HepG2 (cell line): ENCODE measurements at regions not wholly inside any gene's neighbourhood (a gene's known extent, or its start where the extent isn't known, plus 50 kb on each side); places are given as distances from the start of the nearest gene placed in this dataset.

Experiments used
- ATAC-seq: fragments of 200-7000 bp; cut with Tn5 transposase; 3 replicates; pipeline ENCODE4 v1.9.1; 2020; ENCODE audit warnings: mild to moderate bottlenecking, moderate library complexity
- BruUV-seq: library from RNA; stranded (reverse); fragments of 400-500 nt; replicated peaks from 2 replicates; lab custom pipeline; 2021; lab: Mats Ljungman, UMichigan
- CTCF ChIA-PET: fragments of 300-600 bp; formaldehyde crosslinking; extraction: SDS; loops from one replicate; lab custom pipeline; 2021; ENCODE audit warnings: low total read pairs, inconsistent platforms, low intra/inter-chr PET ratio; lab: Yijun Ruan, JAX
- POLR2A ChIA-PET: fragments of 350-600 bp; sonication (Branson Sonifier 250); formaldehyde crosslinking; loops from one replicate; lab custom pipeline; 2020; ENCODE audit warnings: antibody characterized with exemption, inconsistent platforms; lab: Yijun Ruan, JAX
- DNase-seq: peaks from one replicate; pipeline ENCODE4 v3.0.0-alpha.2; 2015; ENCODE audit warnings: low spot score
- FAIRE-seq: peaks from 3 replicates; lab custom pipeline; 2011; peaks lifted over from hg19 to GRCh38; lab: Jason Lieb, UNC
- H2AFZ ChIP-seq: one replicate; pipeline ENCODE4 v1.6.1; 2011; ENCODE audit warnings: low read length, inconsistent platforms
- H3K27ac ChIP-seq: fragments of 300-600 bp; 3 replicates; pipeline ENCODE4 v1.8.0; 2011; ENCODE audit warnings: mixed run types, mild to moderate bottlenecking, mixed read lengths, low read length, inconsistent platforms; ENCODE audit not compliant: insufficient read depth; ENCODE audit errors: extremely low read length
- H3K27me3 ChIP-seq, 2 experiments: fragments of 200-600 bp in 1 of 2; 2 replicates in 1 of 2; 3 replicates in 1 of 2; pipeline versions ENCODE4 v1.6.0 to v1.8.0; 2011; ENCODE audit warnings: low read length in 2 of 2, mild to moderate bottlenecking in 2 of 2, moderate library complexity in 2 of 2, inconsistent platforms in 1 of 2; ENCODE audit not compliant: insufficient read depth in 2 of 2, control insufficient read depth in 1 of 2
- H3K36me3 ChIP-seq, 2 experiments: fragments of 200-600 bp in 1 of 2; replicated peaks in 1 of 2; 2 replicates in 1 of 2; 3 replicates in 1 of 2; pipeline versions ENCODE4 v1.5.1 to v1.8.0; 2011; ENCODE audit warnings: low read length in 2 of 2, inconsistent platforms in 1 of 2; ENCODE audit not compliant: insufficient read depth in 2 of 2, control insufficient read depth in 1 of 2
- H3K4me1 ChIP-seq: 2 replicates; pipeline ENCODE4 v1.5.1; 2012; ENCODE audit warnings: low read length, inconsistent platforms; ENCODE audit not compliant: insufficient read depth
- H3K4me2 ChIP-seq: 2 replicates; pipeline ENCODE4 v1.6.0; 2011; ENCODE audit warnings: low read depth, low read length, inconsistent platforms
- H3K4me3 ChIP-seq, 3 experiments: fragments of 200-600 bp in 1 of 3; sonication (generic), shearing (Covaris generic) in 1 of 3; replicated peaks in 1 of 3; 2 replicates each; pipeline ENCODE4 v1.5.1; 2011 to 2016; ENCODE audit warnings: low read length in 3 of 3, inconsistent platforms in 2 of 3, low read depth in 2 of 3, mild to moderate bottlenecking in 2 of 3, control low read depth in 1 of 3, mixed read lengths in 1 of 3; ENCODE audit not compliant: insufficient read depth in 1 of 3
- H3K79me2 ChIP-seq: one replicate; pipeline ENCODE4 v1.6.1; 2011; ENCODE audit warnings: low read length, inconsistent platforms; ENCODE audit not compliant: insufficient read depth
- H3K9ac ChIP-seq: 2 replicates; pipeline ENCODE4 v1.6.0; 2011; ENCODE audit warnings: mild to moderate bottlenecking, low read depth, low read length, inconsistent platforms; ENCODE audit not compliant: insufficient read depth
- H3K9me3 ChIP-seq: 2 replicates; pipeline ENCODE4 v1.5.1; 2012; ENCODE audit warnings: mild to moderate bottlenecking, low read length
- H4K20me1 ChIP-seq: 2 replicates; pipeline ENCODE4 v1.6.0; 2011; ENCODE audit warnings: inconsistent platforms, mild to moderate bottlenecking, low read length, moderate library complexity; ENCODE audit not compliant: insufficient read depth
- AGO1 ChIP-seq: fragments of 200-400 bp; formaldehyde crosslinking; IDR thresholded peaks from 2 replicates; pipeline ENCODE4 v1.6.1; 2017; ENCODE audit warnings: mild to moderate bottlenecking, low read depth, low read length, moderate library complexity; ENCODE audit not compliant: poor library complexity, severe bottlenecking
- CBX1 ChIP-seq: IDR thresholded peaks from one replicate; pipeline ENCODE4 v1.6.1; 2016; ENCODE audit warnings: antibody characterized with exemption, low read depth
- CREB1 ChIP-seq, 2 experiments: fragments of 450-650 bp in 1 of 2; IDR thresholded peaks; 2 replicates each; pipeline ENCODE4 v1.6.1; 2016 to 2017; ENCODE audit warnings: control low read depth in 1 of 2, mild to moderate bottlenecking in 1 of 2, missing compliant biosample characterization in 1 of 2, missing genetic modification characterization in 1 of 2
- HDAC2 ChIP-seq: sonication (generic); formaldehyde crosslinking; IDR thresholded peaks from 2 replicates; pipeline ENCODE4 v1.4.0; 2020; ENCODE audit warnings: missing genetic modification reagents
- HNF4G ChIP-seq, 2 experiments: sonication (generic) in 1 of 2; formaldehyde crosslinking in 1 of 2; IDR thresholded peaks; 2 replicates each; pipeline versions ENCODE4 v1.4.0 to v1.6.1; 2011 to 2020; ENCODE audit warnings: borderline replicate concordance in 2 of 2, low read depth in 2 of 2, mild to moderate bottlenecking in 2 of 2, low read length in 1 of 2, missing genetic modification reagents in 1 of 2, moderate library complexity in 1 of 2
- NKX3-1 ChIP-seq: sonication (generic); formaldehyde crosslinking; IDR thresholded peaks from 2 replicates; pipeline ENCODE4 v1.5.0; 2020; ENCODE audit warnings: missing genetic modification reagents
- PHF8 ChIP-seq: sonication (generic); formaldehyde crosslinking; IDR thresholded peaks from 2 replicates; pipeline ENCODE4 v1.5.0; 2020; ENCODE audit warnings: missing genetic modification reagents
- SALL1 ChIP-seq: sonication (generic); formaldehyde crosslinking; IDR thresholded peaks from 2 replicates; pipeline ENCODE4 v1.8.0; 2022; ENCODE audit warnings: mild to moderate bottlenecking, missing genetic modification reagents
- TAF1 ChIP-seq: sonication (generic); formaldehyde crosslinking; IDR thresholded peaks from 2 replicates; pipeline ENCODE4 v1.4.0; 2020; ENCODE audit warnings: missing genetic modification reagents
- TCF12 ChIP-seq, 2 experiments: fragments of 450-650 bp in 1 of 2; sonication (generic) in 1 of 2; formaldehyde crosslinking in 1 of 2; IDR thresholded peaks; 2 replicates each; pipeline versions ENCODE4 v1.6.1 to v1.8.0; 2017 to 2022; ENCODE audit warnings: antibody characterized with exemption in 1 of 2, mild to moderate bottlenecking in 1 of 2, missing genetic modification reagents in 1 of 2, moderate library complexity in 1 of 2
- TSC22D2 ChIP-seq: sonication (generic); formaldehyde crosslinking; IDR thresholded peaks from 2 replicates; pipeline ENCODE4 v1.5.1; 2020; ENCODE audit warnings: missing genetic modification reagents, mild to moderate bottlenecking, borderline replicate concordance
- ZNF292 ChIP-seq: sonication (generic); formaldehyde crosslinking; IDR thresholded peaks from 2 replicates; pipeline ENCODE4 v1.8.1; 2022; ENCODE audit warnings: mild to moderate bottlenecking, low read depth, missing genetic modification reagents, borderline replicate concordance
- ZNF550 ChIP-seq: sonication (generic); formaldehyde crosslinking; IDR thresholded peaks from 2 replicates; pipeline ENCODE4 v1.4.0; 2020; ENCODE audit warnings: mild to moderate bottlenecking, missing genetic modification reagents, borderline replicate concordance
- ZNF766 ChIP-seq: sonication (generic); formaldehyde crosslinking; IDR thresholded peaks from 2 replicates; pipeline ENCODE4 v1.5.0; 2020; ENCODE audit warnings: missing genetic modification reagents, borderline replicate concordance
- ZNF878 ChIP-seq: sonication (generic); formaldehyde crosslinking; IDR thresholded peaks from 2 replicates; pipeline ENCODE4 v1.8.1; 2023; ENCODE audit warnings: mild to moderate bottlenecking, missing genetic modification reagents, moderate library complexity
- WGBS: methylation state at CpG from one replicate; pipeline ENCODE4 v1.1.6; 2017; ENCODE audit warnings: low lambda C conversion rate; 5-methylcytosine and 5-hydroxymethylcytosine counted together
- in situ Hi-C: cut with HindIII; loops from 2 replicates; pipeline ENCODE4 v1.10.0; 2017; ENCODE audit warnings: low pct_unique_long_range_greater_than_20kb; ENCODE audit not compliant: extremely low pct_ligation_motif_present
- intact Hi-C: fragments of 100-400 bp; cut with micrococcal nuclease; formaldehyde crosslinking; loops from one replicate; pipeline ENCODE4 v1.10.0; 2022; ENCODE audit not compliant: unreplicated experiment
- TF ChIP-seq, protein P1 (sequence below): sonication (generic); formaldehyde crosslinking; conservative IDR thresholded peaks from 2 replicates; pipeline ENCODE4 v1.8.0; 2022; ENCODE audit warnings: mild to moderate bottlenecking, moderate library complexity, missing genetic modification reagents
- TF ChIP-seq, protein P2 (sequence below), 2 experiments: fragments of 450-650 bp in 1 of 2; sonication (generic) in 1 of 2; formaldehyde crosslinking; IDR thresholded peaks; 2 replicates each; pipeline versions ENCODE4 v1.5.0 to v1.8.0; 2020 to 2022; ENCODE audit warnings: mild to moderate bottlenecking in 1 of 2, missing genetic modification reagents in 1 of 2
- TF ChIP-seq, protein P3 (sequence below): sonication (generic); formaldehyde crosslinking; IDR thresholded peaks from 2 replicates; pipeline ENCODE4 v1.4.0; 2020; ENCODE audit warnings: missing genetic modification reagents

DNA sequence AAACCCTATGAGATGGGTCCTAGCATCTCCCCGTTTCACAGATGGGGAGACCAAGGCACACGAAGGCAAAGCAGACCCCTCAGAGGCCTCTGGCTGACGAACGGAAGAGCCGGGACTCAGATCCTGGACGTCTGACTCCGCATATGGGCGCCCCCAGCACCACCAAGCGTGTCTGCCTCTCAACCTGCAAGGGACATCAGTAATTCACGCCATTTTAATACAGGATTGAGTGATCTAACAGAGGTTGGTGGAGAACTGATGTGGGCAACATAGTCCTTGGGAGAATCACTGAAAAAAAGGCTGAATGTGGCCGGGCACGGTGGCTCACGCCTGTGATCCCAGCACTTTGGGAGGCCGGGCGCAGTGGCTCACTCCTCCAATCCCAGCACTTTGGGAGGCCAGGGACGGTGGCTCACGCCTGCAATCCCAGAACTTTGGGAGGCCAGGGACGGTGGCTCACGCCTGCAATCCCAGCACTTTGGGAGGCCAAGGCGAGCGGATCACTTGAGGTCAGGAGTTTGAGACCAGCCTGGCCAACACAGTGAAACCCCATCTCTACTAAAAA is 206.6 kb downstream of the DLL1 start:
- FAIRE-seq, result no peak
- no peaks in the 10 kb centered on the region for H3K79me2 ChIP-seq
- no peak for ATAC-seq
- H3K4me3 ChIP-seq, result no peak overlapping the region
- in situ Hi-C loops (no loop called here), intact Hi-C loops (no loop called here)
- no peak for TF ChIP-seq TCF12 (IDR thresholded peaks at IDR 0.05)
- no peak for TF ChIP-seq TCF12 (CRISPR knock-in tag; IDR thresholded peaks at IDR 0.05)
- no peak for TF ChIP-seq ZNF766 (CRISPR knock-in tag)
- TF ChIP-seq, protein P1, sequence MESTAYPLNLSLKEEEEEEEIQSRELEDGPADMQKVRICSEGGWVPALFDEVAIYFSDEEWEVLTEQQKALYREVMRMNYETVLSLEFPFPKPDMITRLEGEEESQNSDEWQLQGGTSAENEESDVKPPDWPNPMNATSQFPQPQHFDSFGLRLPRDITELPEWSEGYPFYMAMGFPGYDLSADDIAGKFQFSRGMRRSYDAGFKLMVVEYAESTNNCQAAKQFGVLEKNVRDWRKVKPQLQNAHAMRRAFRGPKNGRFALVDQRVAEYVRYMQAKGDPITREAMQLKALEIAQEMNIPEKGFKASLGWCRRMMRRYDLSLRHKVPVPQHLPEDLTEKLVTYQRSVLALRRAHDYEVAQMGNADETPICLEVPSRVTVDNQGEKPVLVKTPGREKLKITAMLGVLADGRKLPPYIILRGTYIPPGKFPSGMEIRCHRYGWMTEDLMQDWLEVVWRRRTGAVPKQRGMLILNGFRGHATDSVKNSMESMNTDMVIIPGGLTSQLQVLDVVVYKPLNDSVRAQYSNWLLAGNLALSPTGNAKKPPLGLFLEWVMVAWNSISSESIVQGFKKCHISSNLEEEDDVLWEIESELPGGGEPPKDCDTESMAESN (CRISPR knock-in tag), result no peak
- no peak for TF ChIP-seq PHF8 (CRISPR knock-in tag)
- TF ChIP-seq, protein P2, sequence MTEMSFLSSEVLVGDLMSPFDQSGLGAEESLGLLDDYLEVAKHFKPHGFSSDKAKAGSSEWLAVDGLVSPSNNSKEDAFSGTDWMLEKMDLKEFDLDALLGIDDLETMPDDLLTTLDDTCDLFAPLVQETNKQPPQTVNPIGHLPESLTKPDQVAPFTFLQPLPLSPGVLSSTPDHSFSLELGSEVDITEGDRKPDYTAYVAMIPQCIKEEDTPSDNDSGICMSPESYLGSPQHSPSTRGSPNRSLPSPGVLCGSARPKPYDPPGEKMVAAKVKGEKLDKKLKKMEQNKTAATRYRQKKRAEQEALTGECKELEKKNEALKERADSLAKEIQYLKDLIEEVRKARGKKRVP (CRISPR knock-in tag; IDR thresholded peaks at IDR 0.05), result no peak
- TF ChIP-seq TSC22D2 (CRISPR knock-in tag), result no peak
- no peak for TF ChIP-seq CREB1 (IDR thresholded peaks at IDR 0.05)
- no peak for TF ChIP-seq CREB1 (CRISPR knock-in tag; IDR thresholded peaks at IDR 0.05)
- TF ChIP-seq, protein P3, sequence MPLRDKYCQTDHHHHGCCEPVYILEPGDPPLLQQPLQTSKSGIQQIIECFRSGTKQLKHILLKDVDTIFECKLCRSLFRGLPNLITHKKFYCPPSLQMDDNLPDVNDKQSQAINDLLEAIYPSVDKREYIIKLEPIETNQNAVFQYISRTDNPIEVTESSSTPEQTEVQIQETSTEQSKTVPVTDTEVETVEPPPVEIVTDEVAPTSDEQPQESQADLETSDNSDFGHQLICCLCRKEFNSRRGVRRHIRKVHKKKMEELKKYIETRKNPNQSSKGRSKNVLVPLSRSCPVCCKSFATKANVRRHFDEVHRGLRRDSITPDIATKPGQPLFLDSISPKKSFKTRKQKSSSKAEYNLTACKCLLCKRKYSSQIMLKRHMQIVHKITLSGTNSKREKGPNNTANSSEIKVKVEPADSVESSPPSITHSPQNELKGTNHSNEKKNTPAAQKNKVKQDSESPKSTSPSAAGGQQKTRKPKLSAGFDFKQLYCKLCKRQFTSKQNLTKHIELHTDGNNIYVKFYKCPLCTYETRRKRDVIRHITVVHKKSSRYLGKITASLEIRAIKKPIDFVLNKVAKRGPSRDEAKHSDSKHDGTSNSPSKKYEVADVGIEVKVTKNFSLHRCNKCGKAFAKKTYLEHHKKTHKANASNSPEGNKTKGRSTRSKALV, result no peak
- TF ChIP-seq HDAC2 (CRISPR knock-in tag), result no peak
- no peak for TF ChIP-seq TAF1 (CRISPR knock-in tag)
- no peak for TF ChIP-seq ZNF292
- TF ChIP-seq SALL1 (CRISPR knock-in tag), result no peak
- no peak for TF ChIP-seq ZNF550 (CRISPR knock-in tag)
- TF ChIP-seq CBX1, result no peak
- TF ChIP-seq ZNF878, result no peak
- no peak for TF ChIP-seq NKX3-1 (CRISPR knock-in tag)
- TF ChIP-seq AGO1, result no peak
- TF ChIP-seq HNF4G (IDR thresholded peaks at IDR 0.05; ENCODE audit: borderline replicate concordance, low read depth, low read length), result no peak
- TF ChIP-seq HNF4G (CRISPR knock-in tag; IDR thresholded peaks at IDR 0.05; ENCODE audit: borderline replicate concordance, low read depth), result no peak
- no peaks in the 10 kb centered on the region for H3K9me3 ChIP-seq
- no TSS peak for BruUV-seq
- H3K4me1 ChIP-seq, result no peaks in the 10 kb centered on the region
- H3K27ac ChIP-seq, result no peak overlapping the region
- no peak overlapping the region for H3K9ac ChIP-seq
- ChIA-PET CTCF (no interaction called here), POLR2A (no interaction called here)
- no peak overlapping the region for H3K4me2 ChIP-seq
- WGBS, result 43% methylated on average over 15 of the region's 21 CpGs
- H3K27me3 ChIP-seq, result peaks cover 14 to 71% of the 10 kb centered on the region in 2 experiments
- no peak for DNase-seq
- no peaks in the 10 kb centered on the region; the same call in 1 of the 2 replicates for H4K20me1 ChIP-seq
- H2AFZ ChIP-seq, result no peak overlapping the region
- H3K36me3 ChIP-seq, result no peaks in the 10 kb centered on the region
